ENCODE measurements at regions not wholly inside any gene's neighbourhood (a gene's known extent, or its start where the extent isn't known, plus 50 kb on each side); places are given as distances from the start of the nearest gene placed in this dataset.

DNA sequence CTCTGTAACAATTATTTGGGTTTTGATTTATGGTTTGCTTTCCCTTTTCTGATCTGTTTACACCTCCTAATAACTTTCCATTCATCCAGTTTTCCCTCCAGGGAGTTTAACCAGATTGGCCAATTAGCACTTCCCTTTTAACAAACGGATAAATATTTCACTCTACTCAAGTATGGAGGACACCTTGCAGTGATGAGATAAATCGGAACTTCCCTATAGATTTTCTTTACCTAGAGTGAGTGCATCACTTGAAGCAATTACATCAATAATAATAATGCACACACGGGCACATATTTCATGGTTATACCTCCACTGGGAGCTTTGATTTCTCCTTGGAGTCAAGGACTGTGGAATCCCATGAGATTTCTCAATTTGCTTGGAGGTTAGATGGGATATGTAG lies 239.1 kb upstream of the CFAP20DC start:
- TF ChIP-seq JUN (IDR thresholded peaks at IDR 0.05) (no peak), FOSL2 (IDR thresholded peaks at IDR 0.05) (no peak), FOSL2 (CRISPR knock-in tag; IDR thresholded peaks at IDR 0.05) (no peak), EP300 (IDR thresholded peaks at IDR 0.05) (no peak), ZNF302 (CRISPR knock-in tag; IDR thresholded peaks at IDR 0.05) (no peak), GATA3 (IDR thresholded peaks at IDR 0.05; ENCODE audit: borderline replicate concordance) (no peak), CBX2 (IDR thresholded peaks at IDR 0.05; ENCODE audit: borderline replicate concordance, low read depth) (no peak), CHD2 (IDR thresholded peaks at IDR 0.05; ENCODE audit: low read length, partially characterized antibody) (no peak), SMC3 (IDR thresholded peaks at IDR 0.05) (no peak)
- TF ChIP-seq, protein P1, sequence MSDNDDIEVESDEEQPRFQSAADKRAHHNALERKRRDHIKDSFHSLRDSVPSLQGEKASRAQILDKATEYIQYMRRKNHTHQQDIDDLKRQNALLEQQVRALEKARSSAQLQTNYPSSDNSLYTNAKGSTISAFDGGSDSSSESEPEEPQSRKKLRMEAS (IDR thresholded peaks at IDR 0.05) = no peak
- TF ChIP-seq, protein P2, sequence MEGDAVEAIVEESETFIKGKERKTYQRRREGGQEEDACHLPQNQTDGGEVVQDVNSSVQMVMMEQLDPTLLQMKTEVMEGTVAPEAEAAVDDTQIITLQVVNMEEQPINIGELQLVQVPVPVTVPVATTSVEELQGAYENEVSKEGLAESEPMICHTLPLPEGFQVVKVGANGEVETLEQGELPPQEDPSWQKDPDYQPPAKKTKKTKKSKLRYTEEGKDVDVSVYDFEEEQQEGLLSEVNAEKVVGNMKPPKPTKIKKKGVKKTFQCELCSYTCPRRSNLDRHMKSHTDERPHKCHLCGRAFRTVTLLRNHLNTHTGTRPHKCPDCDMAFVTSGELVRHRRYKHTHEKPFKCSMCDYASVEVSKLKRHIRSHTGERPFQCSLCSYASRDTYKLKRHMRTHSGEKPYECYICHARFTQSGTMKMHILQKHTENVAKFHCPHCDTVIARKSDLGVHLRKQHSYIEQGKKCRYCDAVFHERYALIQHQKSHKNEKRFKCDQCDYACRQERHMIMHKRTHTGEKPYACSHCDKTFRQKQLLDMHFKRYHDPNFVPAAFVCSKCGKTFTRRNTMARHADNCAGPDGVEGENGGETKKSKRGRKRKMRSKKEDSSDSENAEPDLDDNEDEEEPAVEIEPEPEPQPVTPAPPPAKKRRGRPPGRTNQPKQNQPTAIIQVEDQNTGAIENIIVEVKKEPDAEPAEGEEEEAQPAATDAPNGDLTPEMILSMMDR (IDR thresholded peaks at IDR 0.05) = no peak
